ENCODE measurements at regions not wholly inside any gene's neighbourhood (a gene's known extent, or its start where the extent isn't known, plus 50 kb on each side); places are given as distances from the start of the nearest gene placed in this dataset.

DNA sequence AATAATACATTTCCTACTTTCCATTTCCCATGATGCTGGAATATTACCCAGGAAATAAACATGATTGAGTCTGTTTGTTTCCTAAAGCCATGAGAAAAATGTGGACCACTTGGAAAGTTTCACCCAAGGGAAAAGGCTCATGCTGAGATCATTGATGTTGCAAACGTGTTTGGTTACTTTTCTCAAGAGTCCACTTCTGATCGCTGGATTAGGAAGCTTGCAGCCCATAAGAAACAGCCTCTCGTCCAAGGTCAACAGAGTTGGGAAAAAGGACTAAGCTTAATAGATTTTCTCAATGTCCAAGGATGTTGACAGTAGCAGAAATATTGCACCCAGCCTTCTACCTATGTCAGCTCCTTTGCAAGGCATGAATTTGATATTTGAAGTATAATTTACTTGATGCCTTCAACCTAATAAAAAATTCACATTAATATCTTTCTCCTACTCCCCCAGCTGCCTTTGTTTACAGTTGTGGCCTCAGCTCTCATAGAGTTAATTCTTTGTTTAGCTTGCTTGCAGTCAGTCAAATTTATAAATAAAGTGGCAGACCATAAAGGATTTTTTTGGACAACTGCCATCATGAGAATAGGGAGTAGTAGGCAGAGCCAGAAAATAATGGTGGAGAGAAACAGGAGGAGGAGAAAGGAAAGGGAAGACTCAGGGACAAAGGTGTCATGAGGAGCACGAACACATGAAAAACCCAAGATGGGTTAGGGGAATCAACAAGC lies 65.6 kb upstream of the BLTP1 start:
- TF ChIP-seq, protein P1, sequence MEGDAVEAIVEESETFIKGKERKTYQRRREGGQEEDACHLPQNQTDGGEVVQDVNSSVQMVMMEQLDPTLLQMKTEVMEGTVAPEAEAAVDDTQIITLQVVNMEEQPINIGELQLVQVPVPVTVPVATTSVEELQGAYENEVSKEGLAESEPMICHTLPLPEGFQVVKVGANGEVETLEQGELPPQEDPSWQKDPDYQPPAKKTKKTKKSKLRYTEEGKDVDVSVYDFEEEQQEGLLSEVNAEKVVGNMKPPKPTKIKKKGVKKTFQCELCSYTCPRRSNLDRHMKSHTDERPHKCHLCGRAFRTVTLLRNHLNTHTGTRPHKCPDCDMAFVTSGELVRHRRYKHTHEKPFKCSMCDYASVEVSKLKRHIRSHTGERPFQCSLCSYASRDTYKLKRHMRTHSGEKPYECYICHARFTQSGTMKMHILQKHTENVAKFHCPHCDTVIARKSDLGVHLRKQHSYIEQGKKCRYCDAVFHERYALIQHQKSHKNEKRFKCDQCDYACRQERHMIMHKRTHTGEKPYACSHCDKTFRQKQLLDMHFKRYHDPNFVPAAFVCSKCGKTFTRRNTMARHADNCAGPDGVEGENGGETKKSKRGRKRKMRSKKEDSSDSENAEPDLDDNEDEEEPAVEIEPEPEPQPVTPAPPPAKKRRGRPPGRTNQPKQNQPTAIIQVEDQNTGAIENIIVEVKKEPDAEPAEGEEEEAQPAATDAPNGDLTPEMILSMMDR (IDR thresholded peaks at IDR 0.05) = no peak
- TF ChIP-seq POLR2A (IDR thresholded peaks at IDR 0.05) = no peak

All from heart left ventricle (tissue), 13 donors.